Omental fat pad (tissue), 3 donors: ENCODE measurements at regions not wholly inside any gene's neighbourhood (a gene's known extent, or its start where the extent isn't known, plus 50 kb on each side); places are given as distances from the start of the nearest gene placed in this dataset.

ENCODE experiments used
- ATAC-seq: fragments of 150-250 bp; one replicate; pipeline ENCODE4 v1.9.1; 2016; ENCODE audit warnings: mild to moderate bottlenecking, moderate library complexity; ENCODE audit not compliant: low FRiP score
- DNase-seq: peaks from one replicate; pipeline ENCODE4 v3.0.0-alpha.2; 2019; ENCODE audit warnings: low spot score
- TF ChIP-seq, protein P1 (sequence below), 3 donors: fragments of 450-650 bp; IDR thresholded peaks; one replicate each; pipeline ENCODE4 v1.5.1; 2016 to 2017; ENCODE audit warnings: antibody characterized with exemption in 3 of 3, mild to moderate bottlenecking in 3 of 3, moderate library complexity in 2 of 3

DNA sequence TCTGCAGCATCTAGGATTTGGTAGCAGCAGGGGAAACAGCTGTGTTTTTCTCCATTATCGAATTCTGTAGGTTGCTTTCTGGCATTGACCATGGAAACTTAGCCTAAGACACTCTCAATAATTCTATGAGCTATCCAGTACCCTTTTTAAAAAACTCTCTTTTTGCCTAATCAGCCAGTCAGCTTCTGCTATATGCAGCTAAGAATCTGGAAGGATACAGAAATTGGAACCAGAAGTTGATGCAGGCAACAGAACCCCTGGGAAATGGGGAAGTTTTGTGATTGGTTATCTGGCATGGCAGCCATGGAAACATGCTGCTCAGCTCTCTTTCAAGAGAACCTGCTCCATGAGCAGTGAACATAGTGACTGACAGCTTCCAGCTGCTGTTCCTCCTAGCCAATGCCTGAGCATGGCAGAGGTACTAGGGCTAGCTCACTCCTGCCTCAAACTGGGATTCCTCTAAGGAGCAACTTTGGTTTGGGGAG is 417.6 kb upstream of the MAOA start:
- DNase-seq (no peak), ATAC-seq (no peak)
- TF ChIP-seq, protein P1, sequence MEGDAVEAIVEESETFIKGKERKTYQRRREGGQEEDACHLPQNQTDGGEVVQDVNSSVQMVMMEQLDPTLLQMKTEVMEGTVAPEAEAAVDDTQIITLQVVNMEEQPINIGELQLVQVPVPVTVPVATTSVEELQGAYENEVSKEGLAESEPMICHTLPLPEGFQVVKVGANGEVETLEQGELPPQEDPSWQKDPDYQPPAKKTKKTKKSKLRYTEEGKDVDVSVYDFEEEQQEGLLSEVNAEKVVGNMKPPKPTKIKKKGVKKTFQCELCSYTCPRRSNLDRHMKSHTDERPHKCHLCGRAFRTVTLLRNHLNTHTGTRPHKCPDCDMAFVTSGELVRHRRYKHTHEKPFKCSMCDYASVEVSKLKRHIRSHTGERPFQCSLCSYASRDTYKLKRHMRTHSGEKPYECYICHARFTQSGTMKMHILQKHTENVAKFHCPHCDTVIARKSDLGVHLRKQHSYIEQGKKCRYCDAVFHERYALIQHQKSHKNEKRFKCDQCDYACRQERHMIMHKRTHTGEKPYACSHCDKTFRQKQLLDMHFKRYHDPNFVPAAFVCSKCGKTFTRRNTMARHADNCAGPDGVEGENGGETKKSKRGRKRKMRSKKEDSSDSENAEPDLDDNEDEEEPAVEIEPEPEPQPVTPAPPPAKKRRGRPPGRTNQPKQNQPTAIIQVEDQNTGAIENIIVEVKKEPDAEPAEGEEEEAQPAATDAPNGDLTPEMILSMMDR (IDR thresholded peaks at IDR 0.05), result no peak

DNA sequence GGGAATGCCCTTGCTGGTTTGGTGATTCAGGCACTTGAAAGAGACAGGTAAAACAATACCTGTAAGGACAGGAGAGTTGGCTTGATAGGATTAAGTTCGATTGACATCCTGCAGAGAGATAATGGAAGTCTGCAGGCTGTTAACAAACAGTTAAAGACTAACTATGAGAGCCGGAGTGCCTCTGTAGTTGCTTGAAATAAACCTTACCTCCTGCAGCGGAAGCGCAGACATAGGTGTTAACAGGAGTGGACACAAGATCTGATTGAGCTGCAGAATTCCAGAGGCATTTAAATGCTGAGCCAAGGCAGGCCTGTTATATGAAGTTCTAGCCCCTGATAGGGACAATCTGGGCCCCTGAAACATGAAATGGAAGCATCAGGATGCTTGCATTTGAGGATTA is 416.7 kb upstream of the MAOA start:
- TF ChIP-seq, protein P1 (IDR thresholded peaks at IDR 0.05), result no peak
- DNase-seq (no peak), ATAC-seq (no peak)

DNA sequence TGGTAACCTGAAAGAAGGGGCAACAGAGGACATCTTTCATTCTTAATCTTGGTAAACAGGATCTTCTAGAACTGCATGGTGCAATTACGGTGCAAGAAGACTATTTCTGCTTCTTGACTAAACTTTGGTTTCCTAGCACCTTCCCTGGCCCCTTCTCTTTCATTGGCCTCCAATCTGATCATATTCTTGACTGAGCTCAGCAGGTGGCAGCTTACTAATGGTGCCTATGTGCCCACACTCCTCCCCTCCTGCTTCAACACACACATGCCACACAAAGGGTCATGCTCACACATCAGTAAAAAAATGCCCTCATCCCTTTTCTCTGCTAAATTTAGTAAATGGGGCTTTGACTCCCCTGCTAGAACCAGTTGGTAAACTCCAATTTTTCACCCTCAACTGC is 400.5 kb upstream of the MAOA start:
- no peak for ATAC-seq
- TF ChIP-seq, protein P1 (IDR thresholded peaks at IDR 0.05), result no peak
- no peak for DNase-seq

DNA sequence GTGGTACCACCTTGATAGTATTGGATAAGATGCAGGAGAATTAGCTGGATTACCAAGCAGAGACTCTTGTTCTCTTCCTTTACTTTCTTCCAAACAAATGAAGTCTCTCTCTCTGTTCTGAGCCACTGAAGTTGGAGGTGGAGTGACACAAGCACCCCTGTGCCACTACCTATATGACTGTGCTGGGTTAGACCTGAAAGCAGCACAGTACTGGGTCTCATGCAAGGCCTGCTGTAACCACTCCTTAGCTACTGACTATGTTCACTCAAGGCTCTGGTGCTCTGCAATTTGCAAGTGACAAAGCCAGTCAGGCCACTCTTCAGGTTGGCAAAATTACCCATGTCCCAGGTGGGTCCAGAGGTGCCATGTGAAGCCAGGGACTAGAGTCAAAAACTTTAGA is 389.6 kb upstream of the MAOA start:
- TF ChIP-seq, protein P1 (IDR thresholded peaks at IDR 0.05), result no peak
- ATAC-seq (no peak), DNase-seq (no peak)

DNA sequence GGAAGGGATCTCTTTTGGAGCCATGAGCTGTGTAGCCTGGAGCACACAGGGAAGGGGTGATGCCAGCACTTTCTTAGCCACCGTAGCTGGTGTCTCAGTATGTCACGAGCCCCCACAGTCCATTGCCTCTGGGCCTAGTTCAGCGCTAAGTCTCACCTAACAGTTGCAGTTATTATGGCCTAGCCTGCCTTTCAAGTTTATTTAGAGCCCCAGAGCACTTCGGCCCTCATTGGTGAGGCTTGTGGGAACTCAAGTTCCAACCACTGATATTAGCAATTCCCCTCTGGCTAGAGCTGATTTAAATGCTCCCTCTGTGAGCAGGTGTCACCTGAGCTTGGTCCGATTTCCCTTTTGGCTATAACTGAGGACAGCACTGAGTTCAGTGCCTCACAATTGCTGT is 388.4 kb upstream of the MAOA start:
- TF ChIP-seq, protein P1 (IDR thresholded peaks at IDR 0.05), result no peak
- DNase-seq, result no peak
- no peak for ATAC-seq

DNA sequence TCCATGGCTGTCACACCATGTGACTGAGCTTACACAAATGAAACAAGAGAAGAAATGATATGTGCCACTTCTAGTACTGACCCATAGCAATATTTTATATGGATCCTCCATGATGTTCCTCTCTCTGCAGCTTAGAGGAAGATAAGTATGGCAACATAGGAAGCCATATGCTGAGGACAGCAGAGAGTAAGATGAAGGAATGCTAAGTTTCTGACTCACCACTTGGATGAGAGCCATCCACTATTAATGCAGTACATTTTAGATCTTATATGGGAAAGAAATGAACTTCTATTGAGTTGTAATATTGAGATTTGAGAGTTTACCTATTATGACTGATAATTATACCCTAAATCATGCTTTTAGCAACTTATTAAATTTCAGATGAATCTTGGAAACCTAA is 386.9 kb upstream of the MAOA start:
- TF ChIP-seq, protein P1 (IDR thresholded peaks at IDR 0.05), result no peak
- ATAC-seq (no peak), DNase-seq (no peak)

DNA sequence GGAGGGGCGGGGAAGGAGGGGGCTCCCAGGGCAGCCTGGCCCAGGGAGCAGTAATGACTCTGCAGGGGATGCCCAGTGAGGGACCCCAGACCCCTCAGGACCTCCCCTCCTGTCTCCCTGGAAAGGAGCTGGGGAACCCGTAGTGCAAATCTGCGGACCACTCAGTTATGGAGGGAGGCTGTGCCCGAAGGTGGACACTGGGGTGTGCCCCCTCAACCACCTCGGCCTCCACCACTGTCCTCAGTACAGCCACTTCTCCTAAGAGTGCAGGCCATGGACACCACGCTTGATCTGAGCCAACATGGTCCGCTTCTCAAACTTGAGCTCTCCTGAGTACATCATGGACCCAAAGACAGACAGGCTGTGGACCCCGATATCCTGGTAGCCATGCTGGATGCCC is 378.2 kb upstream of the MAOA start:
- no peak for DNase-seq
- TF ChIP-seq, protein P1 (IDR thresholded peaks at IDR 0.05), result no peak
- ATAC-seq, result no peak
